Sigmoid colon (tissue), 4 donors: ENCODE measurements at regions not wholly inside any gene's neighbourhood (a gene's known extent, or its start where the extent isn't known, plus 50 kb on each side); places are given as distances from the start of the nearest gene placed in this dataset.

ENCODE experiments used
- CTCF ChIP-seq, 4 experiments: fragments of 450-650 bp in 3 of 4; fragments of 200-600 bp in 1 of 4; IDR thresholded peaks; one replicate each; pipeline ENCODE4 v1.5.1; 2016 to 2019; ENCODE audit warnings: antibody characterized with exemption in 4 of 4, mild to moderate bottlenecking in 3 of 4, moderate library complexity in 2 of 4
- EP300 ChIP-seq, 4 donors: sonication (generic); formaldehyde crosslinking; IDR thresholded peaks; one replicate each; pipeline ENCODE4 v1.6.1; 2017; ENCODE audit warnings: antibody characterized with exemption in 4 of 4
- POLR2A ChIP-seq, 2 donors: fragments of 450-650 bp; IDR thresholded peaks; one replicate each; pipeline ENCODE4 v1.6.1; 2016; ENCODE audit warnings: antibody characterized with exemption in 2 of 2, mild to moderate bottlenecking in 2 of 2, moderate library complexity in 2 of 2

GRCh38 chr3:64917914-64918453 lies 230.2 kb upstream of the ADAMTS9 start:
- TF ChIP-seq CTCF (IDR thresholded peaks at IDR 0.05) (no peak), EP300 (IDR thresholded peaks at IDR 0.05) (peak in 1 of 4 donors; percentile 4), POLR2A (IDR thresholded peaks at IDR 0.05) (no peak)
